ENCODE measurements at regions not wholly inside any gene's neighbourhood (a gene's known extent, or its start where the extent isn't known, plus 50 kb on each side); places are given as distances from the start of the nearest gene placed in this dataset.

DNA sequence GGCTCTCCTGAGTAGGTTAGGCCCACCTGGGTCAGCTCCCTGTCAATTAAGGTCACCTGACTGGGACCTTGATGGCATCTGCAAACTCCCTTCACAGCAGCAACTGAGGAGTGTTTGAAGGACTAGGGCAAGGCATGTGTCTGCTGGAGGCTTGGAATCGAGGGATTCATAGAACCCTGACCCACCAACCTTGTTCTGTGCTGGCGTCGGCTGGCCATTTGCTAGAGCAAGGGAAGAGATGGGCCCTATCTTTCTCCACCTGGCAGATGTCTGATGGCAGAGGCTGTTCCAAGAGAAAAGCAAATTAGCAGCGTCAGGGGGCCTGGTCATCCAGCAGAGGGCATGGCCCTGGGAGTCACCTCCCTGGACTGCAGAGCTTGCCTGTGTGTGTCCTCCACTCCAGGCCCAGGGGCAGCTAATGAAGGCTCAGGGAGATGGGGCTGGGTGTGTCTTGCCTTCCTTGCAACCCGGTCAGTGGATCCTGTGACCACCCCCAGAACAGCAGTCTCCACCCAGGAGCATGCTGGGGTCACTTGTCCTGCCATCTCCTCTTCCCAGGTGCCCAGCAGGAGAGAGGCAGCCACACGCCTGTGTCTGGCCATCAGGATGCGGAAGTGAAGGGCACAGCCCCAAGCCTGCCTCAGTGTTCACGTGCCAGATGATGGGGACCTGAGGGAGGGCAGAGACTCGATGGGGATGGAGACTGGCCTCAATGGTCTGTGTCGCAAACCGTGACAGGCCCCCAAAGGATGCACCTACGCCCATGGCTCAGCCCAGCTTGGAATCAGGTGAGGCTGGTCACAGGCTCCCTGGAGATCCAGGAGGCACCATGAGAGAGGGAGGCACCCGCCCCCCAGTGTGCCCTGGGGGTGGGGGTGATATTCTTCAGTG is 53.9 kb downstream of the BARX1 start:
- DNase-seq (ENCODE audit: low read depth in 2 of 3, low spot score in 2 of 3): no peak

DNA sequence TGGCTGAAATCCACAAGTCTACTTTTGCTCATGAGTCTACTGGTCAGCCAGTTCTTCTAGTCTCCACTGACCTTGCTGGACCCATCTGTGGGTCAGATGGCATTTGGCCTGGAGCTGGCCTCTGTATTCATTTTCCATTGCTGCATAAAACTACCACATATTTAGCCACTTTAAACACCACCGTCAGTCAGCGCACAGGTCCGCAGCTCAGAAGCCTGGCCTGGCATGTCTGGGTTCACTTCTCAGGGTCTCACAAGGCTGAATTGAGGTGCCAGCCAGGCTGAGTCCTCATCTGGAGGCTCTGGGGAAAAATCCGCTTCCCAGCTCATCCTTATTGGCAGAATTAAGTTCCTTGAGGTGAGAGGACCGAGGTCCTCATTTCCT is 54.7 kb downstream of the BARX1 start:
- no peak for DNase-seq (ENCODE audit: low read depth in 2 of 3, low spot score in 2 of 3)

DNA sequence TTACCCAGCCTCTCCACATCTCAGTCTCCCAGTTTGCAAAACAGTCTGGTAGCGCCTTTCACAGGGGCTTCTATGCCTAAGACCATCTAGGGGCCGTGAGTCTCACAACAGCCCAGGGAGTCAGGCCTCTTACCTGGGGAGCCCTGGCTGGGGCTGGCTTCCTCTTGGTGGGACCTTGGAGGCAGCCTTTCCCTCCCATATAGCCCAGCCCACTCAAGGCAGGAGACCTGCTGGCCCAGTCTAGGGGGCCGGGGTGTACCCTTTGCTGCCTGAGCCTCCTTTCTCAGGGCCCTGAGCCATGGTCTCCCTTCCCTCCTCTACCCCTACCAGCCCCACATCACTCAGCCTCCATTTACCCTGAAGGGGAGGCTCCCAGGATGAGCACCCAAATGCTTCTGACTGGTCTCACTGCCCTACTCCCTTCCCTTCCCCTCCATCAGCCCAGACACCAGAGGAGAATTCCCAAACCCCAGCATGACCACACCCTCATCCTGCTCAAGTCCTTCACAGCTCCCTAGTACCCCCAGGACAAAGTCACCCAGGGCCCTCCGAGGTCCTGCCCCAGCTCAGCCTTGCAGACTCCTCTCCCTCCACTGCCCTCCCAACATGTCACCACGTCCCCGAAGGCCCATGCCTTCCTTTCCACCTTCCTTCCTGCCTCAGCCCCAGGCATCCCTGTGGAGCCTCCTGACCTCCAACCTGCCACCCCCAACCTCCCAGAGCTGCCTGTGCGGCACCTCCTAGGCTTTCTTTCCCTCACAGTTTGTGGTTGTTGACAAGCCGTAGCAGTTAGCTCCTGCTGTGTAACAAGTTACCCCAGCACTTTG is 55.3 kb downstream of the BARX1 start:
- DNase-seq (ENCODE audit: low read depth in 2 of 3, low spot score in 2 of 3): no peak

DNA sequence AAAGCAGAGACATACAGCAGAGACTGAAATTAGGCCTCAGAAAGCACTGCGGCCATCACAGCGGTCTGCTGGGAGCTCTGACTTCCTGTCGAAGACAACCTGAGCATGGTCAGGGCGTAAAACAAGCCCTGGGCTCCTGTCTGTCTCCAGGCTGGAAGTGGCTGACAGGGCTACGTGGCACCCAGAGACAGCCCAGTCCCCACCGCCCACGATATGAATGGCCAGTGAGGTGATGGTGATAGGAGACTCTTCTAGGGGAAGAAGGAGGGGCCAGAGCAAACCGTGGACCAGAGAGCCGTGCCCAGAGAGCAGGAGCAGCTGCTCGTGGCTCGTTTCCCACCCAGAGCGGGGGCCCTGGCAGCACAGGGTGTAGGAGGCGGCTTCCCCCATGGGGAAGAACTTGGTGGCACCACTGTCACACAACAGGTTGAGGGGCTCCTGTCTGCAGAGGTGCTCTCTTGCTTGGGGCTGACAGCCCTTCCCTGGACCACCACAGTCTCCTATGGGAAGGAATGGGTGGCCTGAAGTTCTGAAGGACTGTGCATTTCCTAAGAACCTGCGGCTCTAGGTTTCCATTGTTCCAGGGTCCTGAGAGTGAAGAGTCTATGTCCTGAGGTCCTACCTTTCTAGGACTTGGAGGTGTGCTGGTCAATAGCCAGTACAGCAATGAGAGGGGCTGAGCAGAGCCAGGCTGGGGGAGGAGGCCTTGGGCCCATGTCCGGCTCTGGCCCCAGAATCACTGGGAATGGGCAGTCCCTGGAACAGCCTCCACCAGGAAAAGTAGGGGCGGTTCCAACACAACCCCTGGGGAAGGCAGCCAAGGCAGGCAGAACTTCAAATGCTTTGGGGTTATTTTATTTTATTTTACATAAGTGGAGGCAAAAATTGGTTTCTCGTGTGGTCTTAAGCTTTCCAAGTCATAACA is 56.4 kb downstream of the BARX1 start:
- no peak for DNase-seq (ENCODE audit: low read depth in 2 of 3, low spot score in 2 of 3)

DNA sequence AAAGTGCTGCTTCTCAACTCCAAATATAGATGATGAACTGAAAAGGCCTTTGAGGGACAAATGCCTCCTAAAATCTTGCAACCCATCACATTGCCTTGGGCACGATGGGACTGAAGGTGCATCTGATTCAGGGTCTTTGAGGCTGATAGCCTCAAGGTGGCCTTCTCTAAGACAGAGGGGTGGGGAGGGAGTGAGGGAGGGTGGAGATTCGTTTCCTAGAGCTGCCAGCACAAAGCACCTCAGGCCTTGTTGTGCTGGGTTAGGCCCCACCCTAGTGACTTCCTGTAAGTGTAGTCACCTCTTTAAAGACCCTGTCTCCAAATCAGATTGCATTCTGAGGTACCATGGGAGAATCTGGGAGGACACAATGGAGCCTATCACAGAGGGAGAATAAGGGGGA is 57.1 kb downstream of the BARX1 start:
- DNase-seq (ENCODE audit: low read depth in 2 of 3, low spot score in 2 of 3): no peak

DNA sequence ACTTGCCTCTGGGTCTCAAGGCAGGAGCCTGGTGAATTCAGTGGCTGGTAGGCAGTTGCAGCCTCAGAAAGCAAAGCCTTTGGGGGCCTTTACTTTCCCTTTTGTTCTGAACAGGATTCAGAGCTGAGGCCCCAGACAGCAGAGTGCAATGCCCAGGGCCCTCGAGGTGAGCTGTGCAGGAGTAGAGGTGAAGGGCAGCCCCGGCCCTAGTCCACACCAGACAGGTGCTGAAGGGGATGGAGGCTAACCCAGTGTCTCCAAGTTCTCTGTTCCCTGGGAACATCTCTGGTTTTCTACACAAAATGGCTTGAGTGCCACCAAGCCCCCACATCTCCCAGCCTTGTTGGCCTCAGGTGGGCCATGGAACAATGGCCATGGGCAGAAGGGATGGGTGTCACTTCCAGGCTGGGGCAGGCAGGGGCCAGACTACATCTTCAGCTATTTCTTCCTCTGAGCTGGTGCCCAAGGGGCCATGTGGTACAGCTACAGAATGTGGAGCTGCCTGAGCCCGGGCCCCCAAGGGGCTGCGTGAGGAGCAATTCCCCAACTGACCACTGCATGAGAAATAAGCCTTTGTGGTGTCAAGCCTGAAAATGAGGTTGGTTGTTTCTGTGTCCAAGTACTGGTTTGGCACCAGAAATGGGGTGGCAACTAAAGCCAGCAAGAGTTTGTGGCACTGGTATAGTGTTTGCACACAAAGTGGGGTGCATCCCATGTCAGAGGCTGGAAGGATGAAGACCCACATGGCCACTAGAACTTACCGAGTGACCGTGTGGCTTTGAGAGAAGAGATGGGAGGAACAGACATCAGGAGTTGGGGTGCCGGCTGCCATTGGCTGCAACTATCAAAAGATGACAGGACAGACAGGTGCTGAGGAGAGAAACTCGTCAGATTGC is 57.8 kb downstream of the BARX1 start:
- no peak for DNase-seq (ENCODE audit: low read depth in 2 of 3, low spot score in 2 of 3)

DNA sequence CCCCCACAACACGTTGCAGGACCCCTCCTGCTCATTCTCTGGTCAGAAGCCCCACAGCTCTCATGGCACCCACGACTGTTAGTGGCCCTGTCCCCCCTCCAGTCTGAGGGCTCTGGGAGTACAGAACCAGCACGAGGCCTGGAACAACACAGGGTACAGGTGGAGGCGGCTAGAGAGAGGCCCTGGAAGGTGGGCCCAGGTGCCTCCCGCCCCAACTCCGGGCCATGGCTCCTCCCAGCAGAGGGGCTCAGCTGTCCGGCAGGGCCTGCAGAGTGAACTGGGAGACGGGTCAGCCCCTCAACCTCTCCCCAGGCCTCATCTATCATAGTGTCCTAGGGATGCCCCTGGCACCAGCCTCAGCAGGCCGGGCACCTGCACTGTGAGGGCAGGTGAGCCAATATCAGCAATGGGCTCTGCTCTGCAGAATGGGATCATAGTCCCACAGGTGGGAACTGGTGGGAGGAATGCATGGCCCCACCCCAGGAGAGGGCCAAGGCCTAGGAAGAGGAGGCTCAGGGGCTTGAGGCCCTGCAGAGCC is 58.6 kb downstream of the BARX1 start:
- no peak for DNase-seq (ENCODE audit: low read depth in 2 of 3, low spot score in 2 of 3)

DNA sequence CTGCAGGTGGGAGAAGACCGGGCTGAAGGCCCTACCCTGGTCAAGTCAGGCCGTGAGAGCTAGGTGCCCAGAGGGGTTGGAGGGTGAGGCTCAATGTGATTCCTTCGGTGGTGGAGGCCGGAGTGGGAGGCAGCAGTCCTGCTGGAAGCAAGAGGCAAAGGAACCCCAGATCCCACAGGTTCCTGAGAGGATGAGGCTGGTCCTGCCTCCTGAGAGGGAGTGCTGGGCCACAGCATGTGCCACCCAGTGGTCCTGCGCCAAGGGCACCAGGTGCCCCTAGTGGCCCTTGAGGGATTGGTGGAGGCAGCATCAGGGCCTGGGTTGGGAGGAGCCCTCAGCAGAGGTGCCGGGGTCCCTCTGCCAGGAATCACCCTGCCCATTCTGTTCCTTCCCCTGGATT is 59.1 kb downstream of the BARX1 start:
- DNase-seq (ENCODE audit: low read depth in 2 of 3, low spot score in 2 of 3): no peak

DNA sequence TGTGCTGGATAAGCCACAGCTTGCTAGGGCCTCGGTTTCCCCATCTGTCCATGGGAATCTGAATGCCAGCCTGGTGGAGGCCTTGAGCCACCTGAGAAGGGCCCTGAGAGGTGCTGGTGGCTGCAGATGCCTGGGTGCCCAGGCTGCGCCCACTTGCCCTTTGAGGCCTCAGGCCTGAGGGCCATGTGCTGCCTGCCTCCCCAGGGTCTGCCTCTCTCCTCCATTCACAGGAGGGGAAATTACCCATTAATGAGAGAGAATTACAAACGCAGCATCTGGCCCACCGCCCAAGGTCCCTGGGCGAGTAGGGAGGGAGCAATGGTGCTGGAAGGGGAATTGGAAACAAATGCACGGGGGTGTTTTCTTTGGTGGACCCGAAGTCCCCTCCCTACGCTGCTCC is 59.6 kb downstream of the BARX1 start:
- no peak for DNase-seq (ENCODE audit: low read depth in 2 of 3, low spot score in 2 of 3)

DNA sequence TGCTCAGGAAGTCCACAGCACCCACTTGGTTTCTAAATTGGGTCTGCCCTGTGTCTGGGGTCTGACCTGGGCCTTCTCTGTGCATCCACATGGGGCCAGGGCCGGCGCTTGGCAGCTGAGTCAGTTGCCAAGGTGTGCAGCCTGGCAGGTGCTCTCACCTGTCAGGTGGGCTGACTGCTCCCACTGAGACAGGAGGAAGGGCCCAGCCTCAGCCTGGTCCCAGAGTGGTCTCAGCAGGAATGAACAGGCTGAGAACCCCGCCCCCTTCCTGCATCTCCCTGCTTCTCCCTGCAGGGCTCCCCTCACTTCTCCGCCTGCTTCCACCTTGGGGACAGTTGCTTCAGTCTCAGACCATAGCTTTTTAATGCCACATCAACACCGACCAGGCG is 60.5 kb downstream of the BARX1 start:
- DNase-seq (ENCODE audit: low read depth in 2 of 3, low spot score in 2 of 3): no peak

DNA sequence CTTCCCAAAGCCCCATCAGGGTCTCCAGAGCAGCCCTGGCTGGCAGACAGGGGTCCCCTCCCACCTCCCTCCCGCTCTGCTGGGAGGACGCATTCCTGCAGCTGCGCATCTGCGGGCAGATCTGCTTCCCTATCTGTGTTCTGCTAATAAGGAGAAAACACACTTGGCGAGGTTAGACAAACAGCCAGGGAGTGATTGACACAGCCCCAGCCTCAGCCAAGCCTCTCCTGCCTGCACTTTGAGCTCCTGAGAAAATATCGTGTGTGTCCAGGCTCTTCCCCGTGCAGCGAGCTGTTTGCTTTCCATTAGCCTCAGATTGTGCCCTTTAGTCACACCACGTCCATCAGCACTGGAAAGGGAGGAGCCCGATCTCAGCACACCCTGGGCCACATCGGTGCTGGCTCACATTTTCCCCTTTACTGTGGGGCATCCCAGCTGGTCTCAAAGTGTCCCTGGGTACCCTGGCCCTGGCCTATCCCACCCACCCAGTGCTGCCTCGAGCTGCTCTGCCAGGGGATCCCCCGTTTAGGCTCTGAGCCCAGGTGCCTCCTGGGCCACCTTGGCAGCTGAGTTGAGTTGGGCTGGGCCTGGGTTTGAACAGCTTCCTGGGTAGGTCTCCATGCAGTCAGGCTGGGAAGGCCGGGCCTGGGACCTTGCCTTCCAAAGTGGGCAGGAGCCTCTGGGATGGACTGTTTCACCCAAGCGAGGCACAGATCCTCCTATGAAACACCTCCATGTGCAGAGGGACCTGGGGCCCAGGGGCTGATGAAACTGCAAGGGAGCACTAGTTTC is 61.1 kb downstream of the BARX1 start:
- DNase-seq (ENCODE audit: low read depth in 2 of 3, low spot score in 2 of 3): no peak

DNA sequence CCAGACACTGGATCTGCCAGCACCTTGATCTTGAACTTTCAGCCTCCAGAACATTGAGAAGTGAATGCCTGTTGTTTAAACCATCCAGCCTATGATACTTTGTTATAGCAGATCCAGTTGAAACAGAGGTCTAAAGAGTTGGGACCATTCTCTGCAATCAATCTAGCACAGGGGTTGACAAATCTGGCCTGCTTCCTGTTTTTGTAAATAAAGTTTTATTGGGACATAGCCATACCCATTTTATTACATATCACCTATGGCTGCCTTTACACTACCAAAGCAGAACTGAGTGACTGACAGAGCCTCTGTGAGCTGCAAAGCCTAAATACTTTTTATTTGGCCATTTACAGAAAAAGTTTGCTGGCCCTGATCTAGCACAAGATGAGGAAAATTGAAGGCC is 62.0 kb downstream of the BARX1 start:
- no peak for DNase-seq (ENCODE audit: low read depth in 2 of 3, low spot score in 2 of 3)

DNA sequence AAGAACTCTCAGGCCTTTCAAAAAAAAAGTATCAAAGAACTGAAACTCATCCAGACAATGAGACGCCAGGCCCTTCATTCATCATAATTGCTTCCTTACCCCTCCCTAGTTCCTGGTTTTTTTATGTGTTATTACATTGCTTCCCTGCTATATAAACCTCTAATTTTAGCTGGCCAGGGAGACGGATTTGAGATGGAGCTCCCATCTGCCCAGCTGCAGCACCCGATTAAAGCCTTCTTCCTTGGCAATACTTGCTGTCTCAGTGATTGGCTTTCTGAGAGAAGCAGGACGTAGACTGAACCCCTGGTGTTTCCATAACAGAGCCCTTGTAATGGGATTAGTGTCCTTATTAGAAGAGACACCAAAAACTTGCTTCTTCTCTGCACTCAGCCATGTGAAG is 62.4 kb downstream of the BARX1 start:
- DNase-seq (ENCODE audit: low read depth in 2 of 3, low spot score in 2 of 3): no peak

DNA sequence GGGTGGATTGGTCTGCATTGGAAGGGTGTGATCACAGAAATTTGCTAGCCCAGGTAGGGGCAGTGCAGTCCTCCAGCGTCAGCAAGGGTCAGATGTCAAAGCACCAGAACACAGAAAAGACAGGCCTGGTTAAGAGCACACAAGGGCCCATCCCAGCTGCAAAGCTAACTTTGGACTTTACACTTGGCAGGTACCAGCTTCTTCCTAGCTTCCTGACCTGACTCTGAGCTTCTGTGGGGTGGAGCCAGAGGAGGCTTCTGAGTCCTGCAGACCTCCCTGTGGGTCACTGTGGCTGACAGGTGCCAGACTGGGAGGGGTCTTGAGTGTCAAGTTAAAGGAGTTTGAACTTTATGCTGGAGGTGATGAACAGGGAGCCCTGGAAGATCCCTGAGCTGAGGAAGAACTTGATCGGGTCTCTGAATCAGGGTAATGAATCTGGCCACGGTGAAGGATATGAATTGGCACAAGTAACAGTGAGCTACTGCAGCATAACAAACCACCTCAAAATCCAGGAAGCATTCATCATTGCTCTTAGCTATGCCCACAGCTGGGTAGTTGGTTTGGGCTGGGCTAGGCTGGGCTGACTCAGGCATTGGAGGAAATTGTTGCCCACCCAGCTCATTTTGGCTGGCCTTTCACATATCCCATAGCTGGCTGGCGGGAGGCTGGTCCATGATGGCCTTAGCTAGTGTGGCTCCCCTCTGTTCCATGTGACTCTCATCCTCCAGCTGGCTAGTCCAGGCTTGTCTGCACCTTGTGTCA is 63.4 kb downstream of the BARX1 start:
- DNase-seq (ENCODE audit: low read depth in 2 of 3, low spot score in 2 of 3): no peak

DNA sequence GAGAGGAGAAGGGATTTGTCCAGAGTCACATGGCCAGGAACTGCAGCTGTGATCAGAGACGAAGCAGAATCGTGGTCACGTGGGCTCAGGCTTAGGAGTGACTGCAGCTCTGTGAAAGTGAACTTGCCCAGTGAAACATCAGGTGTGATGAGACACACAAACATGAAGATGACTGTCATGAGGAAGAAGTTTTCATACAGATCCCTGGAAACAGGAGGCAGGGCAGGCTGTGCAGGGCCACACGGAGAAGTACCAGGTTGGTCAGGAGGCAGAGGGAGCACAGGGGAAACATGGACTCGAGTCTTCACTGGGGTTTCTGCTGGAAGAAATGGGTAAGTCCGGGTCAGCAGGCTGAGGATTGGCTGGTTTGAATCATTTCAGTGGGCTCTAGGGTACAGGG is 64.1 kb downstream of the BARX1 start:
- no peak for DNase-seq (ENCODE audit: low read depth in 2 of 3, low spot score in 2 of 3)

DNA sequence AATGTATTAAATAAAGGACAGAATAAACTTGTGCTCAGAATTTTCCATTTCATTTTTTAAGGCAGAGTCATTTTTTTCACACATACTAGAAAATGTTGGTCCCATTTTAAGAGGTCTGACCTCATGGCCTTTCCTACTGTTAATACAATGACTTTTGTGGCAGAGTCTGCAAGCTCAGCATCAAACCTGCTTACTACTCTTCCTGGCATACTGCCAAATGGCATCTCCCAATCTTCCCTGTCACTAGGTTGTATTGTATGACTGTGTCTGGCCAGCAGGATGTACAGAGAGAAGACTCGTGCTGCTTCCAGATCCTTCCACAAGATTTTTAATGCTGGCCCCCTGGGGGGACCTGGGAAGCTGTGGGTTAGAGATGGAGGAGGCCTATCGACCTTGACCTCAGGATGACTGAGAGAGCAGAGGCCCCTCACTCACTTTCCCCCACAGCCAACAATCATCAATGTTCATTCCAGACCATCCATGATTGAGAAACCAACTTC is 64.7 kb downstream of the BARX1 start:
- no peak for DNase-seq (ENCODE audit: low read depth in 2 of 3, low spot score in 2 of 3)

DNA sequence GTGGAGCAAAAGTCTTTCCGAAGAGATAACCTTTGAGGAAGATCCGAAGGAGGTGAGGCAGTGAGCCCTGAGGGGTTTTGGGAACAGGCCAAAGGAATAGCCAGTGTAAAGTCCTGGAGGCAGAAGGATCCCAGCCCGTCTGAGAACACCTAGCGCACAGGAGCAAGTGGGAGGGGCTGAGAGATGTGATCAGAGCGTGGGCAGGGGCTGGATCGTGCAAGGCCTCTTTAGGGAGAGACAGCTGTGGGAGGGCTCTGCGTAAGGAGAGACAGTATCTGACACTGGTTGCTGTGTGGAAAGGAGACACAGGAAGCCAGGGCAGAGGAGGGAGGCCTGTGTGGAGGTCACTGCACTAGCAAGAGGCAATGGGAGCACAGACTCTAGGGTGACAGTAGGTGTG is 68.2 kb downstream of the BARX1 start:
- DNase-seq (ENCODE audit: low read depth in 2 of 3, low spot score in 2 of 3): no peak

DNA sequence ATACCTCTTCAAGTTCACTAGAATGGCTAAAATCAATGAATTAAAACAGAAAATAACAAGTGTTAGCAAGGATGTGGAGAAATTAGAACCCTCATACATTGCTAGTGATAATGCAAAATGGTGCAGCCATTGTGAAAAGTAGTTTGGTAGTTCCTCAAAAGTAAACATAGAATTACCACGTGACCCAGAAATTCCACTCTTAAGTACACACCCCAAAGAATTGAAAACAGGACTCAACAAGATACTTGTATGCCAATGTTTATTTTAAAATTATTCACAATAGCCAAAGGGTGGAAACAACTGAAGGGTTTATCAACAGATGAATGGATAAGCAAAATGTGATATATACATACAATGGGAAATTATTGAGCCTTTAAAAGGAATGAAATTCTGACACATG is 70.3 kb downstream of the BARX1 start:
- no peak for DNase-seq (ENCODE audit: low read depth in 2 of 3, low spot score in 2 of 3)

Data from hematopoietic multipotent progenitor cell (in vitro differentiated cells).